ENCODE measurements at regions not wholly inside any gene's neighbourhood (a gene's known extent, or its start where the extent isn't known, plus 50 kb on each side); places are given as distances from the start of the nearest gene placed in this dataset.

GRCh38 chr5:24045046-24045445 is 537.6 kb downstream of the PRDM9 start:
- Histone ChIP-seq H3K4me3 (ENCODE audit: low read length in 3 of 3) (no peak overlapping the region), H3K4me1 (ENCODE audit: control insufficient read depth in 2 of 3, insufficient read depth in 2 of 3, low read depth in 1 of 3, low read length in 3 of 3) (no peaks in the 10 kb centered on the region), H3K27ac (ENCODE audit: low read depth in 2 of 2, low read length in 2 of 2) (no peak overlapping the region), H3K27me3 (ENCODE audit: control insufficient read depth, insufficient read depth, low read length) (no peaks in the 10 kb centered on the region), H3K36me3 (ENCODE audit: control insufficient read depth in 2 of 3, insufficient read depth in 3 of 3, low read length in 3 of 3) (no peaks in the 10 kb centered on the region), H3K9ac (ENCODE audit: low read length in 3 of 3) (no peak overlapping the region), H3K9me3 (ENCODE audit: control insufficient read depth in 2 of 3, insufficient read depth in 1 of 3, low read length in 3 of 3) (no peaks in the 10 kb centered on the region)
- no peak for TF ChIP-seq CTCF (IDR thresholded peaks at IDR 0.05; ENCODE audit: borderline replicate concordance, extremely low read depth, insufficient read depth)
- intact Hi-C loops (cut with DNase I): no loop called here
- FAIRE-seq (no peak), DNase-seq (no peak)

DNA sequence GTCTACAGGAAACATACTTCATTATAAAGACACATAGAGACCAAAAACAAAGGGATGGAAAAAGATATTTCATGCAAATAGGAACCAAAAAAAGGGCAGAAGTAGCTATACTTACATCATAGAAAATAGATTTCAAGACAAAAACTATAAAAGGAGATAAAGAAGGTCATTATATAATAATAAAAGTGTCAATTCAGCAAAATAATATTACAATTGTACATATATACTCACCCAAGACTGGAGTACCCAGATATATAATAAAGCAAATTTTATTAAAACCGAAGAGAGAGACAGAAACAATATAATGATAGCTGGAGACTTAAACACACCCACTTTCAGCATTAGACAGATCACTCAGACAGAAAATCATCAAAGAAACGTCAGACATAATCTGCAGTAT is 546.3 kb downstream of the PRDM9 start:
- Histone ChIP-seq H3K36me3 (ENCODE audit: control insufficient read depth in 2 of 3, insufficient read depth in 3 of 3, low read length in 3 of 3) (no peaks in the 10 kb centered on the region), H3K4me1 (ENCODE audit: control insufficient read depth in 2 of 3, insufficient read depth in 2 of 3, low read depth in 1 of 3, low read length in 3 of 3) (no peaks in the 10 kb centered on the region), H3K9ac (ENCODE audit: low read length in 3 of 3) (no peak overlapping the region), H3K27me3 (ENCODE audit: control insufficient read depth, insufficient read depth, low read length) (no peaks in the 10 kb centered on the region), H3K4me3 (ENCODE audit: low read length in 3 of 3) (no peak overlapping the region), H3K9me3 (ENCODE audit: control insufficient read depth in 2 of 3, insufficient read depth in 1 of 3, low read length in 3 of 3) (no peaks in the 10 kb centered on the region), H3K27ac (ENCODE audit: low read depth in 2 of 2, low read length in 2 of 2) (no peak overlapping the region)
- no peak for TF ChIP-seq CTCF (IDR thresholded peaks at IDR 0.05; ENCODE audit: borderline replicate concordance, extremely low read depth, insufficient read depth)
- FAIRE-seq (no peak), DNase-seq (no peak)
- intact Hi-C loops (cut with DNase I): no loop called here

GRCh38 chr5:24059006-24059405 is 551.6 kb downstream of the PRDM9 start:
- no peak for FAIRE-seq

More at GRCh38 chr5:24059006-24059405, 551.6 kb downstream of the PRDM9 start:
- H3K27ac ChIP-seq (ENCODE audit: low read depth in 2 of 2, low read length in 2 of 2): no peak overlapping the region
- no peaks in the 10 kb centered on the region for H3K36me3 ChIP-seq (ENCODE audit: control insufficient read depth in 2 of 3, insufficient read depth in 3 of 3, low read length in 3 of 3)
- no peak overlapping the region for H3K9ac ChIP-seq (ENCODE audit: low read length in 3 of 3)
- no peaks in the 10 kb centered on the region for H3K27me3 ChIP-seq (ENCODE audit: control insufficient read depth, insufficient read depth, low read length)
- H3K9me3 ChIP-seq (ENCODE audit: control insufficient read depth in 2 of 3, insufficient read depth in 1 of 3, low read length in 3 of 3): no peaks in the 10 kb centered on the region
- DNase-seq: no peak
- intact Hi-C loops (cut with DNase I): no loop called here
- no peaks in the 10 kb centered on the region for H3K4me1 ChIP-seq (ENCODE audit: control insufficient read depth in 2 of 3, insufficient read depth in 2 of 3, low read depth in 1 of 3, low read length in 3 of 3)
- TF ChIP-seq CTCF (IDR thresholded peaks at IDR 0.05; ENCODE audit: borderline replicate concordance, extremely low read depth, insufficient read depth): no peak
- no peak overlapping the region for H3K4me3 ChIP-seq (ENCODE audit: low read length in 3 of 3)
